HG03520 (cell line): ENCODE measurements at regions not wholly inside any gene's neighbourhood (a gene's known extent, or its start where the extent isn't known, plus 50 kb on each side); places are given as distances from the start of the nearest gene placed in this dataset.
"Not testable (repeated sequence)": the region's sequence is repeated elsewhere in the genome, so short reads cannot be mapped to it uniquely, and the experiment has no call there.

Experiments
- ATAC-seq: cut with Tn5 transposase; IDR thresholded peaks from one replicate; pipeline ENCODE4 v1.9.1; 2021; ENCODE audit warnings: mild to moderate bottlenecking, moderate library complexity; ENCODE audit not compliant: unreplicated experiment

- no peak for ATAC-seq
Measured at GRCh38 chr16:59168461-59169114, 434.5 kb upstream of the GOT2 start.

GRCh38 chr16:59164461-59164860 is 430.3 kb upstream of the GOT2 start:
- ATAC-seq = no peak

GRCh38 chr16:59163371-59164055 is 429.4 kb upstream of the GOT2 start:
- no peak for ATAC-seq

- ATAC-seq = no peak
Measured at GRCh38 chr16:59161679-59162078, 427.6 kb upstream of the GOT2 start.

- ATAC-seq = no peak
Measured at GRCh38 chr16:59154295-59154694, 420.2 kb upstream of the GOT2 start.

- no peak for ATAC-seq
Measured at GRCh38 chr16:59148769-59149155, 414.6 kb upstream of the GOT2 start.

- no peak for ATAC-seq
Measured at GRCh38 chr16:59148056-59148768, 414.1 kb upstream of the GOT2 start.

- ATAC-seq = no peak
Measured at GRCh38 chr16:59146140-59146539, 412.0 kb upstream of the GOT2 start.

GRCh38 chr16:59144841-59145240 is 410.7 kb upstream of the GOT2 start:
- ATAC-seq = no peak

- ATAC-seq = no peak
Measured at GRCh38 chr16:59144326-59144725, 410.2 kb upstream of the GOT2 start.

GRCh38 chr16:59126486-59126885 is 392.4 kb upstream of the GOT2 start:
- ATAC-seq = no peak

- ATAC-seq = no peak
Measured at GRCh38 chr16:59124056-59124455, 389.9 kb upstream of the GOT2 start.

GRCh38 chr16:59123479-59123878 is 389.4 kb upstream of the GOT2 start:
- ATAC-seq = no peak

- ATAC-seq = no peak
Measured at GRCh38 chr16:59122262-59122537, 388.1 kb upstream of the GOT2 start.

GRCh38 chr16:59121411-59122261 is 387.5 kb upstream of the GOT2 start:
- ATAC-seq = no peak

- no peak for ATAC-seq
Measured at GRCh38 chr16:59116744-59117143, 382.6 kb upstream of the GOT2 start.

- no peak for ATAC-seq
Measured at GRCh38 chr16:59114790-59115189, 380.7 kb upstream of the GOT2 start.

GRCh38 chr16:59113004-59113670 is 379.0 kb upstream of the GOT2 start:
- ATAC-seq = no peak

- no peak for ATAC-seq
Measured at GRCh38 chr16:59111280-59111679, 377.2 kb upstream of the GOT2 start.

GRCh38 chr16:59108374-59108773 is 374.3 kb upstream of the GOT2 start:
- ATAC-seq = no peak

GRCh38 chr16:59096682-59097081 is 362.6 kb upstream of the GOT2 start:
- ATAC-seq = not testable (repeated sequence)
